HG03280 (cell line): ENCODE measurements at regions not wholly inside any gene's neighbourhood (a gene's known extent, or its start where the extent isn't known, plus 50 kb on each side); places are given as distances from the start of the nearest gene placed in this dataset.

ENCODE experiments used
- ATAC-seq: cut with Tn5 transposase; IDR thresholded peaks from one replicate; pipeline ENCODE4 v1.9.1; 2021; ENCODE audit warnings: mild to moderate bottlenecking, moderate library complexity; ENCODE audit not compliant: unreplicated experiment

GRCh38 chr2:221640686-221641085 is 68.6 kb upstream of the EPHA4 start:
- no peak for ATAC-seq

GRCh38 chr2:221637851-221638250 is 65.7 kb upstream of the EPHA4 start:
- no peak for ATAC-seq

GRCh38 chr2:221635949-221636348 is 63.8 kb upstream of the EPHA4 start:
- no peak for ATAC-seq

- ATAC-seq = no peak
These were observed 57.4 kb upstream of the EPHA4 start for GRCh38 chr2:221629468-221629867.

- ATAC-seq = no peak
These were observed 52.4 kb upstream of the EPHA4 start for GRCh38 chr2:221624475-221624874.
